B cell (primary cell): ENCODE measurements at regions not wholly inside any gene's neighbourhood (a gene's known extent, or its start where the extent isn't known, plus 50 kb on each side); places are given as distances from the start of the nearest gene placed in this dataset.

Source experiments
- ATAC-seq: fragments of 200-7000 bp; cut with Tn5 transposase; one replicate; pipeline ENCODE4 v1.10.0; 2021; ENCODE audit warnings: low read depth, mild to moderate bottlenecking, moderate number of reproducible peaks, moderate library complexity
- CTCF ChIA-PET: fragments of 350-600 bp; sonication (Branson Sonifier 250); formaldehyde crosslinking; loops from one replicate; lab custom pipeline; 2021; ENCODE audit warnings: antibody characterized with exemption, inconsistent platforms; lab: Charles Lee
- POLR2A ChIA-PET: fragments of 350-600 bp; sonication (Branson Sonifier 250); formaldehyde crosslinking; loops from one replicate; lab custom pipeline; 2021; ENCODE audit warnings: antibody characterized with exemption; lab: Charles Lee
- DNase-seq: peaks from one replicate; pipeline ENCODE4 v3.0.0; 2013
- H2AFZ ChIP-seq: 2 replicates; pipeline ENCODE4 v1.6.1; 2012; ENCODE audit warnings: mild to moderate bottlenecking, low read depth, low read length; ENCODE audit not compliant: insufficient read depth, poor library complexity, severe bottlenecking
- H3K27ac ChIP-seq, 2 donors: 1 replicate in 1 of 2; 2 replicates in 1 of 2; pipeline ENCODE4 v1.5.1; 2012 to 2013; ENCODE audit warnings: low read length in 2 of 2, mild to moderate bottlenecking in 2 of 2, moderate library complexity in 1 of 2
- H3K27me3 ChIP-seq, 4 experiments: fragments of 200-600 bp in 1 of 4; sonication (generic) in 1 of 4; replicated peaks in 1 of 4; 1 replicate in 2 of 4; 2 replicates in 2 of 4; pipeline versions ENCODE4 v1.6.1 to v1.7.0; 2013 to 2016; ENCODE audit warnings: low read length in 3 of 4, mild to moderate bottlenecking in 2 of 4, mixed read lengths in 1 of 4, moderate library complexity in 1 of 4; ENCODE audit not compliant: insufficient read depth in 4 of 4, control insufficient read depth in 3 of 4; ENCODE audit errors: control extremely low read depth in 1 of 4
- H3K36me3 ChIP-seq, 2 experiments: replicated peaks in 1 of 2; 1 replicate in 1 of 2; 2 replicates in 1 of 2; pipeline versions ENCODE4 v1.6.1 to v1.7.1; 2013; ENCODE audit warnings: low read length in 1 of 2; ENCODE audit not compliant: insufficient read depth in 2 of 2, control insufficient read depth in 1 of 2; ENCODE audit errors: control extremely low read depth in 1 of 2, extremely low read depth in 1 of 2
- H3K4me1 ChIP-seq, 2 donors: fragments of 200-600 bp in 1 of 2; sonication (generic) in 1 of 2; 1 replicate in 1 of 2; 2 replicates in 1 of 2; pipeline versions ENCODE4 v1.5.1 to v1.6.1; 2013 to 2017; ENCODE audit warnings: low read length in 2 of 2; ENCODE audit not compliant: control insufficient read depth in 2 of 2, insufficient read depth in 2 of 2
- H3K4me2 ChIP-seq: replicated peaks from 2 replicates; pipeline ENCODE3; 2012; ENCODE audit warnings: mild to moderate bottlenecking, low read depth, low read length; ENCODE audit not compliant: poor library complexity, severe bottlenecking
- H3K4me3 ChIP-seq, 5 experiments: fragments of 200-600 bp in 1 of 5; sonication (generic) in 1 of 5; 1 replicate in 3 of 5; 2 replicates in 2 of 5; pipeline versions ENCODE4 v1.5.1 to v1.7.0; 2011 to 2016; ENCODE audit warnings: low read length in 4 of 5, mild to moderate bottlenecking in 4 of 5, low read depth in 2 of 5, control low read depth in 1 of 5, moderate library complexity in 1 of 5; ENCODE audit not compliant: insufficient read depth in 1 of 5; ENCODE audit errors: control extremely low read depth in 1 of 5, extremely low read depth in 1 of 5
- H3K79me2 ChIP-seq: fragments of 200-600 bp; sonication (generic); one replicate; pipeline ENCODE4 v1.6.0; 2016; ENCODE audit warnings: low read length; ENCODE audit not compliant: control insufficient read depth, insufficient read depth
- H3K9ac ChIP-seq: fragments of 200-600 bp; sonication (generic); 2 replicates; pipeline ENCODE4 v1.6.1; 2017; ENCODE audit warnings: mild to moderate bottlenecking, low read length, moderate library complexity
- H3K9me3 ChIP-seq, 3 donors: one replicate each; pipeline versions ENCODE4 v1.6.1 to v1.7.1; 2013; ENCODE audit warnings: low read length in 2 of 3; ENCODE audit not compliant: control insufficient read depth in 2 of 3, insufficient read depth in 1 of 3; ENCODE audit errors: control extremely low read depth in 1 of 3
- H4K20me1 ChIP-seq: 2 replicates; pipeline ENCODE4 v1.6.0; 2012; ENCODE audit warnings: mild to moderate bottlenecking, low read length; ENCODE audit not compliant: insufficient read depth, control insufficient read depth, poor library complexity, severe bottlenecking
- H3K27ac Mint-ChIP-seq: one replicate; pipeline ENCODE4 v1.8.0; 2021; ENCODE audit warnings: mixed read lengths
- H3K27me3 Mint-ChIP-seq: one replicate; pipeline ENCODE4 v1.8.0; 2021; ENCODE audit warnings: mixed read lengths
- H3K4me1 Mint-ChIP-seq: one replicate; pipeline ENCODE4 v1.8.0; 2021; ENCODE audit warnings: mixed read lengths
- H3K4me3 Mint-ChIP-seq: one replicate; pipeline ENCODE4 v1.8.0; 2021; ENCODE audit warnings: mixed read lengths
- H3K9me3 Mint-ChIP-seq: one replicate; pipeline ENCODE4 v1.8.0; 2022; ENCODE audit warnings: mixed read lengths; ENCODE audit not compliant: insufficient read depth
- CTCF ChIP-seq: fragments of 200-600 bp; IDR thresholded peaks from one replicate; pipeline ENCODE4 v1.8.0; 2022; ENCODE audit warnings: antibody characterized with exemption, mild to moderate bottlenecking
- EZH2 ChIP-seq: IDR thresholded peaks from 2 replicates; pipeline ENCODE4 v1.6.1; 2012; ENCODE audit warnings: borderline replicate concordance, low read depth, mild to moderate bottlenecking, moderate library complexity, low read length; ENCODE audit not compliant: insufficient read depth, poor library complexity, severe bottlenecking
- WGBS: methylation state at CpG from one replicate; pipeline ENCODE4 v1.1.5; 2013; ENCODE audit warnings: missing lambda C conversion rate; ENCODE audit not compliant: insufficient coverage; 5-methylcytosine and 5-hydroxymethylcytosine counted together
- intact Hi-C: fragments of 100-400 bp; cut with micrococcal nuclease; formaldehyde crosslinking; loops from one replicate; pipeline ENCODE4 v1.10.0; 2022

GRCh38 chr2:225100269-225100668 lies 58.0 kb upstream of the DOCK10 start:
- POLR2A ChIA-PET = no interaction called here
- peaks cover 19% of the 10 kb centered on the region for H3K27me3 Mint-ChIP-seq
- no peak overlapping the region for H3K27ac Mint-ChIP-seq
- H3K4me2 ChIP-seq = no peak overlapping the region
- no peaks in the 10 kb centered on the region for H3K9me3 ChIP-seq
- H3K4me1 ChIP-seq = no peaks in the 10 kb centered on the region
- WGBS = no CpG with 5 or more reads among the region's 1 CpG
- H3K4me1 Mint-ChIP-seq = no peaks in the 10 kb centered on the region
- no peaks in the 10 kb centered on the region for H3K79me2 ChIP-seq
- H3K27ac ChIP-seq = no peak overlapping the region
- no peaks in the 10 kb centered on the region for H4K20me1 ChIP-seq
- no peak overlapping the region for H3K4me3 ChIP-seq
- H3K27me3 ChIP-seq = peaks cover 0 to 3% (median 0%) of the 10 kb centered on the region in 4 experiments
- no peak for ATAC-seq
- no peaks in the 10 kb centered on the region for H3K36me3 ChIP-seq
- intact Hi-C loops = no loop called here
- no peak overlapping the region for H2AFZ ChIP-seq
- no peak for TF ChIP-seq CTCF
- TF ChIP-seq EZH2 = no peak
- peaks cover 5% of the 10 kb centered on the region for H3K9me3 Mint-ChIP-seq
- no peak overlapping the region for H3K9ac ChIP-seq
- DNase-seq = no peak
- CTCF ChIA-PET = no interaction called here
- H3K4me3 Mint-ChIP-seq = no peak overlapping the region

GRCh38 chr2:225097035-225097434 lies 54.8 kb upstream of the DOCK10 start:
- H3K4me3 Mint-ChIP-seq = no peak overlapping the region
- no peak for ATAC-seq
- TF ChIP-seq CTCF = no peak
- TF ChIP-seq EZH2 = no peak

More at GRCh38 chr2:225097035-225097434, 54.8 kb upstream of the DOCK10 start:
- H3K4me1 Mint-ChIP-seq = no peaks in the 10 kb centered on the region
- Histone ChIP-seq H2AFZ (no peak overlapping the region), H3K27ac (no peak overlapping the region), H3K4me2 (no peak overlapping the region), H3K9me3 (peaks cover 0 to 3% (median 0%) of the 10 kb centered on the region in 3 donors), H3K27me3 (no peaks in the 10 kb centered on the region), H3K36me3 (no peaks in the 10 kb centered on the region), H3K79me2 (no peaks in the 10 kb centered on the region), H4K20me1 (no peaks in the 10 kb centered on the region), H3K9ac (no peak overlapping the region), H3K4me3 (no peak overlapping the region), H3K4me1 (no peaks in the 10 kb centered on the region)
- peaks cover 22% of the 10 kb centered on the region for H3K27me3 Mint-ChIP-seq
- DNase-seq = no peak
- no peak overlapping the region for H3K27ac Mint-ChIP-seq
- intact Hi-C loops = no loop called here
- WGBS = no CpG with 5 or more reads among the region's 1 CpG
- POLR2A ChIA-PET = no interaction called here
- CTCF ChIA-PET = no interaction called here
- H3K9me3 Mint-ChIP-seq = peaks cover 9% of the 10 kb centered on the region
